Endothelial cell of umbilical vein (primary cell): ENCODE measurements at regions not wholly inside any gene's neighbourhood (a gene's known extent, or its start where the extent isn't known, plus 50 kb on each side); places are given as distances from the start of the nearest gene placed in this dataset.

Experiments used
- BruUV-seq: library from RNA; stranded (reverse); fragments of 400-500 nt; replicated peaks from 2 replicates; lab custom pipeline; 2021; lab: Mats Ljungman, UMichigan
- CTCF ChIA-PET: fragments of 300-600, 350-600 bp; sonication (Branson Sonifier 250); formaldehyde crosslinking; loops from one replicate; lab custom pipeline; 2021; ENCODE audit warnings: antibody characterized with exemption, inconsistent platforms; lab: Charles Lee
- POLR2A ChIA-PET: fragments of 300-600, 350-600 bp; sonication (Branson Sonifier 250); formaldehyde crosslinking; loops from one replicate; lab custom pipeline; 2021; ENCODE audit warnings: antibody characterized with exemption, inconsistent platforms; lab: Charles Lee
- DNase-seq: peaks from one replicate; pipeline ENCODE4 v3.0.0-alpha.2; 2011; ENCODE audit warnings: low read depth, low spot score
- FAIRE-seq: peaks from 2 replicates; lab custom pipeline; 2011; peaks lifted over from hg19 to GRCh38; lab: Jason Lieb, UNC
- H2AFZ ChIP-seq: 2 replicates; pipeline ENCODE4 v1.6.0; 2012; ENCODE audit warnings: low read depth, low read length, control low read depth, inconsistent platforms
- H3K27ac ChIP-seq: 2 replicates; pipeline ENCODE4 v1.5.1; 2011; ENCODE audit warnings: low read depth, mild to moderate bottlenecking, control low read depth, low read length, moderate library complexity; ENCODE audit not compliant: insufficient read depth
- H3K27me3 ChIP-seq, 2 experiments: 2 replicates each; pipeline versions ENCODE4 v1.6.0 to v1.6.1; 2011; ENCODE audit warnings: low read length in 2 of 2, mixed read lengths in 1 of 2; ENCODE audit not compliant: control insufficient read depth in 2 of 2, insufficient read depth in 2 of 2
- H3K36me3 ChIP-seq, 2 experiments: 2 replicates in 1 of 2; 3 replicates in 1 of 2; pipeline ENCODE4 v1.5.1; 2011; ENCODE audit warnings: low read length in 2 of 2, mild to moderate bottlenecking in 1 of 2, moderate library complexity in 1 of 2; ENCODE audit not compliant: control insufficient read depth in 2 of 2, insufficient read depth in 2 of 2; ENCODE audit errors: extremely low read depth in 1 of 2
- H3K4me1 ChIP-seq: 3 replicates; pipeline ENCODE4 v1.5.1; 2011; ENCODE audit warnings: mild to moderate bottlenecking, low read length; ENCODE audit not compliant: control insufficient read depth, insufficient read depth; ENCODE audit errors: extremely low read depth
- H3K4me2 ChIP-seq: 2 replicates; pipeline ENCODE4 v1.6.1; 2011; ENCODE audit warnings: low read length, control low read depth, mixed read lengths; ENCODE audit not compliant: insufficient read depth
- H3K4me3 ChIP-seq, 3 experiments: fragments of 200-600 bp in 1 of 3; sonication (generic), shearing (Covaris generic) in 1 of 3; replicated peaks in 1 of 3; 2 replicates each; pipeline ENCODE4 v1.5.1; 2011 to 2016; ENCODE audit warnings: control low read depth in 3 of 3, low read length in 3 of 3, mild to moderate bottlenecking in 2 of 3, inconsistent platforms in 1 of 3, low read depth in 1 of 3, moderate library complexity in 1 of 3; ENCODE audit not compliant: insufficient read depth in 1 of 3
- H3K79me2 ChIP-seq: 2 replicates; pipeline ENCODE4 v1.6.0; 2012; ENCODE audit warnings: low read length, inconsistent platforms; ENCODE audit not compliant: control insufficient read depth, insufficient read depth
- H3K9ac ChIP-seq: replicated peaks from 2 replicates; pipeline ENCODE3; 2011; ENCODE audit warnings: low read length, control low read depth; ENCODE audit not compliant: insufficient read depth; ENCODE audit errors: extremely low read depth
- H3K9me1 ChIP-seq: replicated peaks from 3 replicates; pipeline ENCODE4 v1.6.0; 2011; ENCODE audit warnings: mild to moderate bottlenecking, low read length; ENCODE audit not compliant: control insufficient read depth, insufficient read depth; ENCODE audit errors: extremely low read depth
- H3K9me3 ChIP-seq: replicated peaks from 2 replicates; pipeline ENCODE4 v1.5.1; 2012; ENCODE audit warnings: low read length, inconsistent platforms; ENCODE audit not compliant: control insufficient read depth, insufficient read depth
- H4K20me1 ChIP-seq: replicated peaks from 2 replicates; pipeline ENCODE3; 2011; ENCODE audit warnings: mild to moderate bottlenecking, low read length; ENCODE audit not compliant: control insufficient read depth, insufficient read depth; ENCODE audit errors: extremely low read depth
- EZH2 ChIP-seq: IDR thresholded peaks from 2 replicates; pipeline ENCODE4 v1.6.1; 2012; ENCODE audit warnings: borderline replicate concordance, low read depth, mild to moderate bottlenecking, moderate library complexity, low read length, inconsistent platforms; ENCODE audit not compliant: severe bottlenecking
- FOS ChIP-seq: IDR thresholded peaks from 2 replicates; pipeline ENCODE4 v1.6.1; 2011; ENCODE audit warnings: mild to moderate bottlenecking, low read length, moderate library complexity, borderline replicate concordance; ENCODE audit not compliant: insufficient read depth
- GATA2 ChIP-seq: IDR thresholded peaks from 2 replicates; pipeline ENCODE4 v1.7.0; 2011; ENCODE audit warnings: low read depth, mild to moderate bottlenecking, moderate library complexity, mixed read lengths, low read length; ENCODE audit not compliant: insufficient read length, insufficient read depth
- JUN ChIP-seq: IDR thresholded peaks from 2 replicates; pipeline ENCODE4 v1.6.1; 2011; ENCODE audit warnings: borderline replicate concordance, low read depth; ENCODE audit not compliant: insufficient read length, insufficient read depth
- MYC ChIP-seq: IDR thresholded peaks from one replicate; pipeline ENCODE4 v1.6.1; 2011; ENCODE audit warnings: mild to moderate bottlenecking, low read depth, low read length
- POLR2A ChIP-seq: IDR thresholded peaks from 2 replicates; pipeline ENCODE4 v1.6.1; 2012; ENCODE audit warnings: low read depth, mild to moderate bottlenecking, control low read depth, low read length
- POLR2AphosphoS5 ChIP-seq: IDR thresholded peaks from 2 replicates; pipeline ENCODE4 v1.6.1; 2012; ENCODE audit warnings: low read depth, mild to moderate bottlenecking, control low read depth, low read length, moderate library complexity; ENCODE audit not compliant: insufficient read depth
- dilution Hi-C: fragments of 300-500 bp; cut with MboI; formaldehyde crosslinking; loops from one replicate; pipeline ENCODE4 v1.15.0; 2019; ENCODE audit warnings: low sequenced_read_pairs; ENCODE audit not compliant: extremely low pct_ligation_motif_present
- intact Hi-C: fragments of 100-400 bp; cut with micrococcal nuclease; formaldehyde crosslinking; loops from one replicate; pipeline ENCODE4 v1.10.0; 2022
- TF ChIP-seq, protein P1 (sequence below), 2 donors: IDR thresholded peaks; 1 replicate in 1 of 2; 2 replicates in 1 of 2; pipeline ENCODE4 v1.5.1; 2011; ENCODE audit warnings: low read length in 2 of 2, mild to moderate bottlenecking in 2 of 2, moderate library complexity in 2 of 2, control low read depth in 1 of 2, inconsistent platforms in 1 of 2, low read depth in 1 of 2; ENCODE audit not compliant: insufficient read depth in 1 of 2; ENCODE audit errors: extremely low read depth in 1 of 2
- TF ChIP-seq, protein P2 (sequence below): IDR thresholded peaks from 2 replicates; pipeline ENCODE4 v1.6.1; 2011; ENCODE audit not compliant: insufficient read depth, insufficient read length

DNA sequence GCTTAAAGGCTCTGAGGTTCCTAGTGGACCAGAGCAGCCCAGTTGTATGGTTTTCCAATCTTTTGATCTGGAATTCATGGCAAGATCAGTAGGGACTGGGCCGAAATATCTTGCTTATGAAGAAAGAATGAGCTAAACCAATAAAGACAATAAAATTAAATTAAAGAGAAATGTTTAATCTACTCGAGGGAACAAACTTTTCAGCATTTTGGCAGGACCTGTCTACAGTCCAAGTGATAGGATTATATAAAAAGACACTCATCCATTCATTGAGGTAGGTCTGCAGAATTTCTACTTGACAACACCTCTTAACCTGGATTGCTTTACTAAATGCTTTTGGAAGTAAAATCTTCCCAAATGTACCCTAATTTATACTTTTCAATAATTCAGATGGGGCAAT is 113.6 kb downstream of the AXIN2 start:
- Histone ChIP-seq H3K36me3 (no peaks in the 10 kb centered on the region), H3K4me1 (no peaks in the 10 kb centered on the region), H3K27me3 (peaks cover 4 to 9% of the 10 kb centered on the region in 2 experiments), H2AFZ (no peak overlapping the region), H3K4me3 (no peak overlapping the region), H4K20me1 (no peaks in the 10 kb centered on the region), H3K9ac (no peak overlapping the region), H3K27ac (no peak overlapping the region), H3K9me3 (no peaks in the 10 kb centered on the region), H3K79me2 (no peaks in the 10 kb centered on the region), H3K9me1 (no peaks in the 10 kb centered on the region), H3K4me2 (no peak overlapping the region)
- DNase-seq (no peak), FAIRE-seq (no peak)
- dilution Hi-C loops (no loop called here), intact Hi-C loops (no loop called here)
- ChIA-PET POLR2A (no interaction called here), CTCF (no interaction called here)
- no peak for TF ChIP-seq POLR2A
- no peak for TF ChIP-seq MYC
- no peak for TF ChIP-seq EZH2
- TF ChIP-seq GATA2: no peak
- TF ChIP-seq FOS: no peak
- TF ChIP-seq, protein P1, sequence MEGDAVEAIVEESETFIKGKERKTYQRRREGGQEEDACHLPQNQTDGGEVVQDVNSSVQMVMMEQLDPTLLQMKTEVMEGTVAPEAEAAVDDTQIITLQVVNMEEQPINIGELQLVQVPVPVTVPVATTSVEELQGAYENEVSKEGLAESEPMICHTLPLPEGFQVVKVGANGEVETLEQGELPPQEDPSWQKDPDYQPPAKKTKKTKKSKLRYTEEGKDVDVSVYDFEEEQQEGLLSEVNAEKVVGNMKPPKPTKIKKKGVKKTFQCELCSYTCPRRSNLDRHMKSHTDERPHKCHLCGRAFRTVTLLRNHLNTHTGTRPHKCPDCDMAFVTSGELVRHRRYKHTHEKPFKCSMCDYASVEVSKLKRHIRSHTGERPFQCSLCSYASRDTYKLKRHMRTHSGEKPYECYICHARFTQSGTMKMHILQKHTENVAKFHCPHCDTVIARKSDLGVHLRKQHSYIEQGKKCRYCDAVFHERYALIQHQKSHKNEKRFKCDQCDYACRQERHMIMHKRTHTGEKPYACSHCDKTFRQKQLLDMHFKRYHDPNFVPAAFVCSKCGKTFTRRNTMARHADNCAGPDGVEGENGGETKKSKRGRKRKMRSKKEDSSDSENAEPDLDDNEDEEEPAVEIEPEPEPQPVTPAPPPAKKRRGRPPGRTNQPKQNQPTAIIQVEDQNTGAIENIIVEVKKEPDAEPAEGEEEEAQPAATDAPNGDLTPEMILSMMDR (IDR thresholded peaks at IDR 0.05; ENCODE audit: extremely low read depth in 1 of 2, insufficient read depth in 1 of 2, low read depth in 1 of 2, low read length in 2 of 2): no peak
- no peak for TF ChIP-seq POLR2AphosphoS5
- TF ChIP-seq JUN: no peak
- TF ChIP-seq, protein P2, sequence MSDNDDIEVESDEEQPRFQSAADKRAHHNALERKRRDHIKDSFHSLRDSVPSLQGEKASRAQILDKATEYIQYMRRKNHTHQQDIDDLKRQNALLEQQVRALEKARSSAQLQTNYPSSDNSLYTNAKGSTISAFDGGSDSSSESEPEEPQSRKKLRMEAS: no peak
- BruUV-seq: no TSS peak
